Endothelial cell of umbilical vein (primary cell): ENCODE measurements at regions not wholly inside any gene's neighbourhood (a gene's known extent, or its start where the extent isn't known, plus 50 kb on each side); places are given as distances from the start of the nearest gene placed in this dataset.

Source experiments
- CTCF ChIP-seq, 2 donors: IDR thresholded peaks; 1 replicate in 1 of 2; 2 replicates in 1 of 2; pipeline ENCODE4 v1.5.1; 2011; ENCODE audit warnings: low read length in 2 of 2, mild to moderate bottlenecking in 2 of 2, moderate library complexity in 2 of 2, control low read depth in 1 of 2, inconsistent platforms in 1 of 2, low read depth in 1 of 2; ENCODE audit not compliant: insufficient read depth in 1 of 2; ENCODE audit errors: extremely low read depth in 1 of 2
- EZH2 ChIP-seq: IDR thresholded peaks from 2 replicates; pipeline ENCODE4 v1.6.1; 2012; ENCODE audit warnings: borderline replicate concordance, low read depth, mild to moderate bottlenecking, moderate library complexity, low read length, inconsistent platforms; ENCODE audit not compliant: severe bottlenecking
- FOS ChIP-seq: IDR thresholded peaks from 2 replicates; pipeline ENCODE4 v1.6.1; 2011; ENCODE audit warnings: mild to moderate bottlenecking, low read length, moderate library complexity, borderline replicate concordance; ENCODE audit not compliant: insufficient read depth
- GATA2 ChIP-seq: IDR thresholded peaks from 2 replicates; pipeline ENCODE4 v1.7.0; 2011; ENCODE audit warnings: low read depth, mild to moderate bottlenecking, moderate library complexity, mixed read lengths, low read length; ENCODE audit not compliant: insufficient read length, insufficient read depth
- JUN ChIP-seq: IDR thresholded peaks from 2 replicates; pipeline ENCODE4 v1.6.1; 2011; ENCODE audit warnings: borderline replicate concordance, low read depth; ENCODE audit not compliant: insufficient read length, insufficient read depth
- MYC ChIP-seq: IDR thresholded peaks from one replicate; pipeline ENCODE4 v1.6.1; 2011; ENCODE audit warnings: mild to moderate bottlenecking, low read depth, low read length
- POLR2A ChIP-seq: IDR thresholded peaks from 2 replicates; pipeline ENCODE4 v1.6.1; 2012; ENCODE audit warnings: low read depth, mild to moderate bottlenecking, control low read depth, low read length
- POLR2AphosphoS5 ChIP-seq: IDR thresholded peaks from 2 replicates; pipeline ENCODE4 v1.6.1; 2012; ENCODE audit warnings: low read depth, mild to moderate bottlenecking, control low read depth, low read length, moderate library complexity; ENCODE audit not compliant: insufficient read depth
- TF ChIP-seq, protein P1 (sequence below): IDR thresholded peaks from 2 replicates; pipeline ENCODE4 v1.6.1; 2011; ENCODE audit not compliant: insufficient read depth, insufficient read length

DNA sequence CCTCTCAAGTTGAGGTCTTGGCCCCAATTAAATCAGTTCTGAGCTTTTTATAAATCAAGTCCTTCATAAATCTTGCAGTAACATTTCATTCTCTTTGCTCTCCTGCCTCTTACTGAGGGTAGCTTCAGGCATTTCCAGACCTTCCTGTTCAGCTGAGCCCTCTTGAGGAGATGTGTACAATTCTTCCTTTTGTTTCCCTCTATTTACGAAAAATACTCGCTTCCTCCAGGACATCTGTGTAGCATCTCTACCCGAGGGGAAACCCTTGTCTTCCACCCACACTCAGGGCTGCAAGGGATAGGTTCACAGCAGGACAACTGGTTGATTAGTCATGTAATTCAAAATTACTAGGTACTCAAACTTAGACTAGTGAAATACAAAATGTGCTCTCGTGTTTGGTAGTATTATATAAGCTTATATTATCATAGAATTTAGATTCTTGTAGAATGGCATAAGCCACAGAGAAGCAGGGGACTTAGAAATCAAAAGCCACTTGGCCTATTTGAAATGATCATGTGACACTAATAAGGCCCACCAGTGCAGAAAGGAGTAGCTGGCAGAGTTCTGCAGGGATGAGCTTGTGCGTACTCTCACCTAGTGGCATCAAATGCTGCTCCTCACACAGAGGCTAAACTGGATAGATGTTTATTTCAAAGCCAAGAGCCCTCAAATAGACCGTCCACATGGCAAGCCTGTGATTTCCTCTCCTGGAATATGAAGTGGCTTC lies 126.7 kb downstream of the GDAP2 start:
- TF ChIP-seq CTCF (IDR thresholded peaks at IDR 0.05; ENCODE audit: extremely low read depth in 1 of 2, insufficient read depth in 1 of 2, low read depth in 1 of 2, low read length in 2 of 2): no peak
- TF ChIP-seq POLR2A: no peak
- TF ChIP-seq FOS: no peak
- TF ChIP-seq MYC: no peak
- TF ChIP-seq, protein P1, sequence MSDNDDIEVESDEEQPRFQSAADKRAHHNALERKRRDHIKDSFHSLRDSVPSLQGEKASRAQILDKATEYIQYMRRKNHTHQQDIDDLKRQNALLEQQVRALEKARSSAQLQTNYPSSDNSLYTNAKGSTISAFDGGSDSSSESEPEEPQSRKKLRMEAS: no peak
- TF ChIP-seq POLR2AphosphoS5: no peak
- no peak for TF ChIP-seq JUN
- no peak for TF ChIP-seq EZH2
- TF ChIP-seq GATA2: no peak
